ENCODE measurements at regions not wholly inside any gene's neighbourhood (a gene's known extent, or its start where the extent isn't known, plus 50 kb on each side); places are given as distances from the start of the nearest gene placed in this dataset.
"Not testable (repeated sequence)": the region's sequence is repeated elsewhere in the genome, so short reads cannot be mapped to it uniquely, and the experiment has no call there.

DNA sequence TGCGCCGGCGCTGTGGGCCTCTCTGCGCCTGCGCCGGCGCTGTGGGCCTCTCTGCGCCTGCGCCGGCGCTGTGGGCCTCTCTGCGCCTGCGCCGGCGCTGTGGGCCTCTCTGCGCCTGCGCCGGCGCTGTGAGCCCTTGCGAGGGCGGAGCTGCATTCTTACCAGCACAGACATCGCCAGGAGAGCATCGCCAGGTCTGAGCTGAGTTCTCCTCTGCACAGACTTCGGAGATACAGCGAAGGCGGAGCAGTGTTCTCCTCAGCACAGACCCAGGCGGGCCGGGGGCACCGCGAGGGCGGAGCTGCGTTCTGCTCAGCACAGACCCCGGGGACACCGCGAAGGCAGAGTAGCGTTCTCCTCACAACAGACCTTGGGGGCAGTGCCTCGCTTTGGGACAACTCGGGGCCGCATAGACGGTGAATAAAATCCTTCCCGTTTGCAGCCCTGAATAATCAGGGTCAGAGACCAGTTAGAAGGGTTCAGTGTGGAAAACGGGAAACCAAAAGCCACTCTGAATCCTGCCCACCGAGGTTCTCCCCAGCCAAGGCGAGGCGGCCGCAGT lies 1268.1 kb downstream of the FOXD4L5 start:
- not testable (repeated sequence) for DNase-seq (ENCODE audit: low spot score)

DNA sequence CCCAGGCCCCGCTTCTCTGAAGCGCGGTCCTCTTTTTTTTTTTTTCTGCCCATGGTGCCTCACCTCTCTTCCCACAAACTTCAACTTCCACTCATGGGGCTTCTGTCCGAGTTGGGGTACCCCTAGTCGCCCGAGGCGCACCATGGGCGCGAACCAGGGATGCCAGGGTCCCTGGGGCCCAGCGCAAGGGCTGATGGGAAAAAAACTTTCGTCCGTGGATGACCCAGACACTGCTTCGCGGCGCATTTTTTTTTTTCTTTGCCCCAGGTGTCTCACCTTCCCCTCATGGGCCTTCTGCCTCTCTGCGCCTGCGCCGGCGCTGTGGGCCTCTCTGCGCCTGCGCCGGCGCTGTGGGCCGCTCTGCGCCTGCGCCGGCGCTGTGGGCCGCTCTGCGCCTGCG lies 1268.8 kb downstream of the FOXD4L5 start:
- DNase-seq (ENCODE audit: low spot score) = not testable (repeated sequence)

DNA sequence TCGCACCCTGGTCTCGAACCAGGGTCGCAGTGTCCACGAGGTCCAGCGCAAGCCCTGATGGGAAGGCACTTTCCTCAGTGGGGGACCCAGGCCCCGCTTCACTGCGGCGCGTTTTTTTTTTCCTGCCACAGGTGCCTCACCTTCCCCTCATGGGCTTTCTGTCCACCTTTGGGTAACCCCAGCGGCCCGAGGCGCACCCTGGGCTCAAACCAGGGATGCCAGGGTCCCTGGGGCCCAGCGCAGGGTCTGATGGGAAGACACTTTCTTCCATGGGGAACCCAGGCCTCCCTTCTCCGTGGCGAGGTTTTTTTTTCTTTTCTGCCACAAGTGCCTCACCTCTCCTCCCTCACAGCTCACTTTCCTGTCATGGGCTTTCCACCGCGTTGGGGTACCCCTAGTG lies 1269.9 kb downstream of the FOXD4L5 start:
- DNase-seq (ENCODE audit: low spot score) = no peak

DNA sequence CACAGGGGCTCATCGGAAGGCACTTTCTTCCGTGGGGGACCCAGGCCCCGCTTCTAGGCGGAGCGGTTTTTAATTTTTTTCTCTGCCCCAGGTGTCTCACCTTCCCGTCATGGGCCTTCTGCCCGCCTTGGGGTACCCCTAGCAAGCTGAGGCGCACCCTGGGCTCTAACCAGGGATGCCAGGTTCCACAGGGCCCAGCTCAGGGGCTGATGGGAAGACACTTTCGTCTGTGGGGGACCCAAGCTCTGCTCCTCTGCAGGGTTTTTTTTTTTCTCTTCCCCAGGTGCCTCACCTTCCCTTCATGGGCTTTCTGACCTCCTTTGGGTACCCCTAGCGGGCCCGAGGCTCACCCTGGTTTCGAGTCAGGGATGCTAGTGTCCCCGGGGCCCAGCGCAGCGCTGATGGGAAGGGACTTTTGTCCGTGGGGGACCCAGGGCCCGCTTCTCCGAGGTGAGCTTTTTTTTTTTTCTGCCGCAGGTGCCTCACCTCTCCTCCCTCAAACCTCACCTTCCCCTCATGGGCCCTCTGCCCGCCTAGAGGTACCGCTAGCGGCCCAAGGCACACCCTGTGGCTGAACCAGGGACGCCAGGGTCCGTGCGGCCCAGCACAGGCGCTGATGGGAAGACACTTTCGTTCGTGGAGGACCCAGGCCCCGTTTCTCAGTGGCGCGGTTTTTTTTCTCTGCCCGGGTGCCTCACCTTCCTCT lies 1270.5 kb downstream of the FOXD4L5 start:
- not testable (repeated sequence) for DNase-seq (ENCODE audit: low spot score)

DNA sequence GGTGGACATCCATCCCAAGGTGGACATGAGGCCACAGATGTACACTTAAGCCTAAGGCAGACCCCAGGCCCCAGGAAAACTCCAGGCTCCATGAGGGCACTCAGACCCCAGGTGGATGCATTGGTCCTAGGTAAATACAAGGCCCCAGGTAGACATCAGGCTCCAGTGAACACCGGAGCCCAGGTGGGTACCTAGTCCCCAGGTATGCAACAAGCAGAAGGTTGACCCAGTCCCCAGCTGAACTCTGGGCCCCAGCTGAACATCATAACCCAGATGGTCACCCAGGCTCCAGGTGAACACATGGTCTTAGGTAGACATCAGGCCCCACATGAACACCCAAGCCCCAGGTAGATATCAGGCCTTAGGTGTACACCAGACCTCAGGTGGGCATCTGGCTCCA lies 1271.9 kb downstream of the FOXD4L5 start:
- not testable (repeated sequence) for DNase-seq (ENCODE audit: low spot score)

DNA sequence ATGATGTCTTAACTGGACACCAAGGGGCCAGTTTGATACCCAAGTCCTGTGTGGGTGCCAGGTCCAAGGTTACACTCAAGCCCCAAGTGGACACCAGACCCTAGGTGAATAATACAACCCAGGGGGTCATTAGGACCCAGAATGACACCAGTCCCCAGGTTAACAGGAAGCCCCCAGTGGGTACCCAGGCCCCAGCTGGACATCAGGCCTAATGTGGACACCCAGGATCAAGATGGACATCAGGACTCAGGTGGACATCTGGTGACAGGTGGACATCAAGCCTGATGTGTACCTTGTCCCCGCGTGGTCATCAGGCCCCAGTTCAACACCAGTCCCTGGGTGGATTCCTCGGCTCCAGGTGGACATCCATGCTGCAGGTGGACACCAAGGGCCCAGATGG lies 1273.0 kb downstream of the FOXD4L5 start:
- DNase-seq (ENCODE audit: low spot score) = not testable (repeated sequence)

DNA sequence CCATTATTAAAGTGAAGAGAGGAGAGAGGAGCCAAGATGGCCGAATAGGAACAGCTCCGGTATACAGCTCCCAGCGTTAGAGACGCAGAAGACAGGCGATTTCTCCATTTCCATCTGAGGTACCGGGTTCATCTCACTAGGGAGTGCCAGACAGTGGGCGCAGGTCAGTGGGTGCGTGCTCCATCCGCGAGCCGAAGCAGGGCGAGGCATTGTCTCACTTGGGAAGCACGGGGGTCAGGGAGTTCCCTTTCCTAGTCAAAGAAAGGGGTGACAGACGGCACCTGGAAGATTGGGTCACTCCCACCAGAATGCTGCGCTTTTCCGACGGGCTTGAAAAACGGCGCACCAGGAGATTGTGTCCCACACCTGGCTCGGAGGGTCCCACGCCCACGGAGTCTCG lies 1305.3 kb downstream of the FOXD4L5 start:
- DNase-seq (ENCODE audit: low spot score) = not testable (repeated sequence)
